K562 (cell line): ENCODE measurements at regions not wholly inside any gene's neighbourhood (a gene's known extent, or its start where the extent isn't known, plus 50 kb on each side); places are given as distances from the start of the nearest gene placed in this dataset.
A peak's percentile ranks its signal among the peaks of the same experiment; 100 is the strongest.

Experiments
- ATAC-seq: fragments of 200-7000 bp; cut with Tn5 transposase; 3 replicates; pipeline ENCODE4 v1.9.1; 2020; ENCODE audit warnings: moderate library complexity
- BruUV-seq: library from RNA; stranded (reverse); fragments of 400-500 nt; replicated peaks from 2 replicates; lab custom pipeline; 2021; lab: Mats Ljungman, UMichigan
- CTCF ChIA-PET: fragments of 300-600 bp; formaldehyde crosslinking; extraction: SDS; loops from one replicate; lab custom pipeline; 2021; ENCODE audit warnings: low intra/inter-chr PET ratio; lab: Yijun Ruan, JAX
- POLR2A ChIA-PET: fragments of 300-600, 350-650 bp; sonication (Branson Sonifier 250); formaldehyde crosslinking; extraction: SDS; loops from one replicate; lab custom pipeline; 2021; ENCODE audit warnings: antibody characterized with exemption, inconsistent platforms; lab: Yijun Ruan, JAX
- DNase-seq, 4 experiments: peaks; one replicate each; pipeline versions ENCODE4 v3.0.0 to v3.0.0-alpha.2; 2011 to 2018; ENCODE audit warnings: low spot score in 3 of 4, mixed read lengths in 3 of 4; ENCODE audit errors: extremely low read depth in 1 of 4
- FAIRE-seq: peaks from 2 replicates; lab custom pipeline; 2011; peaks lifted over from hg19 to GRCh38; lab: Jason Lieb, UNC
- H2AFZ ChIP-seq: 2 replicates; pipeline ENCODE4 v1.6.0; 2011; ENCODE audit warnings: low read depth, low read length, control low read depth, inconsistent platforms
- H3K27ac ChIP-seq: fragments of 200-600 bp; 3 replicates; pipeline ENCODE4 v1.8.0; 2011; ENCODE audit warnings: low read depth, mild to moderate bottlenecking, control low read depth, inconsistent platforms, low read length, moderate library complexity, mixed read lengths; ENCODE audit errors: extremely low read depth
- H3K27me3 ChIP-seq, 2 experiments: fragments of 300-600 bp in 1 of 2; 2 replicates in 1 of 2; 3 replicates in 1 of 2; pipeline versions ENCODE4 v1.6.0 to v1.8.0; 2011; ENCODE audit warnings: inconsistent platforms in 2 of 2, low read length in 2 of 2, mild to moderate bottlenecking in 1 of 2, mixed read lengths in 1 of 2, moderate library complexity in 1 of 2; ENCODE audit not compliant: control insufficient read depth in 2 of 2, insufficient read depth in 2 of 2
- H3K36me3 ChIP-seq: fragments of 300-600 bp; 3 replicates; pipeline ENCODE4 v1.8.0; 2011; ENCODE audit warnings: mild to moderate bottlenecking, low read length, inconsistent platforms; ENCODE audit not compliant: control insufficient read depth, insufficient read depth
- H3K4me1 ChIP-seq, 2 experiments: fragments of 200-600 bp in 1 of 2; replicated peaks in 1 of 2; 2 replicates in 1 of 2; 3 replicates in 1 of 2; pipeline versions ENCODE4 v1.5.1 to v1.8.0; 2011; ENCODE audit warnings: inconsistent platforms in 2 of 2, low read length in 2 of 2, mild to moderate bottlenecking in 1 of 2, mixed read lengths in 1 of 2, moderate library complexity in 1 of 2; ENCODE audit not compliant: control insufficient read depth in 2 of 2, insufficient read depth in 2 of 2
- H3K4me2 ChIP-seq: 2 replicates; pipeline ENCODE4 v1.6.1; 2011; ENCODE audit warnings: low read length, control low read depth, inconsistent platforms, mixed read lengths; ENCODE audit not compliant: insufficient read depth
- H3K4me3 ChIP-seq: fragments of 200-600 bp; sonication (generic), shearing (Covaris generic); 2 replicates; pipeline ENCODE4 v1.5.1; 2016; ENCODE audit warnings: control low read depth, inconsistent platforms
- H3K79me2 ChIP-seq: fragments of 200-600 bp; 3 replicates; pipeline ENCODE4 v1.8.0; 2011; ENCODE audit warnings: low read length, inconsistent platforms; ENCODE audit not compliant: control insufficient read depth, insufficient read depth
- H3K9ac ChIP-seq, 2 experiments: 2 replicates each; pipeline versions ENCODE4 v1.6.0 to v1.6.1; 2011; ENCODE audit warnings: low read depth in 2 of 2, low read length in 2 of 2, control low read depth in 1 of 2, inconsistent platforms in 1 of 2, mild to moderate bottlenecking in 1 of 2, mixed read lengths in 1 of 2; ENCODE audit not compliant: insufficient read depth in 1 of 2
- H3K9me1 ChIP-seq: one replicate; pipeline ENCODE4 v1.6.0; 2011; ENCODE audit warnings: inconsistent platforms, mild to moderate bottlenecking, low read length, moderate library complexity; ENCODE audit not compliant: control insufficient read depth, insufficient read depth
- H3K9me3 ChIP-seq: replicated peaks from 2 replicates; pipeline ENCODE4 v1.5.1; 2011; ENCODE audit warnings: low read depth, low read length, inconsistent platforms; ENCODE audit not compliant: control insufficient read depth, insufficient read depth
- H4K20me1 ChIP-seq: replicated peaks from 2 replicates; pipeline ENCODE4 v1.6.1; 2011; ENCODE audit warnings: low read length, inconsistent platforms, mixed read lengths; ENCODE audit not compliant: control insufficient read depth, insufficient read depth
- BHLHE40 ChIP-seq: IDR thresholded peaks from 2 replicates; pipeline ENCODE4 v1.6.1; 2011; ENCODE audit warnings: low read length, improper control_type of control experiment
- C11orf30 ChIP-seq: fragments of 450-650 bp; IDR thresholded peaks from 2 replicates; pipeline ENCODE4 v1.6.1; 2016; ENCODE audit warnings: low read depth, mild to moderate bottlenecking
- MAFG ChIP-seq: fragments of 450-650 bp; conservative IDR thresholded peaks from 2 replicates; pipeline ENCODE4 v1.6.1; 2016; ENCODE audit warnings: missing genetic modification characterization, missing compliant biosample characterization
- TCFL5 ChIP-seq: fragments of 250-450 bp; sonication (Bioruptor Pico); conservative IDR thresholded peaks from 2 replicates; pipeline ENCODE4 v1.6.1; 2021; ENCODE audit warnings: mild to moderate bottlenecking, moderate library complexity, matching md5 sums
- TEAD1 ChIP-seq, 2 experiments: fragments of 450-650 bp in 1 of 2; sonication (generic) in 1 of 2; formaldehyde crosslinking; IDR thresholded peaks; 2 replicates each; pipeline versions ENCODE4 v1.4.0 to v1.8.0; 2020 to 2022; ENCODE audit warnings: mild to moderate bottlenecking in 2 of 2, missing genetic modification reagents in 1 of 2
- ZNF316 ChIP-seq: fragments of 450-650 bp; IDR thresholded peaks from 2 replicates; pipeline ENCODE4 v1.6.1; 2016
- WGBS: fragments of 100-300 bp; shearing (Covaris generic); methylation state at CpG from one replicate; pipeline ENCODE4 v1.1.6; 2016; ENCODE audit warnings: low coverage, mixed read lengths; ENCODE audit not compliant: insufficient coverage; ENCODE audit errors: missing lambda C conversion rate; 5-methylcytosine and 5-hydroxymethylcytosine counted together
- in situ Hi-C: fragments of 300-500 bp; cut with MboI; formaldehyde crosslinking; loops from 4 replicates; pipeline ENCODE4 v1.15.0; 2018; ENCODE audit warnings: inconsistent platforms, mixed read lengths
- intact Hi-C: fragments of 100-400 bp; cut with micrococcal nuclease; formaldehyde crosslinking; loops from 2 replicates; pipeline ENCODE4 v1.14.2; 2022
- TF ChIP-seq, protein P1 (sequence below): sonication (generic); formaldehyde crosslinking; IDR thresholded peaks from 2 replicates; pipeline ENCODE4 v1.5.0; 2020; ENCODE audit warnings: missing genetic modification reagents

- in situ Hi-C loops = loop anchor here (10.0 kb wide), 1 partner anchor 330 kb away; no protein-coding TSS in a partner anchor
- no peak overlapping the region for H3K9ac ChIP-seq
Measured at GRCh38 chr1:169024800-169025271, 81.7 kb upstream of the ATP1B1 start.

DNA sequence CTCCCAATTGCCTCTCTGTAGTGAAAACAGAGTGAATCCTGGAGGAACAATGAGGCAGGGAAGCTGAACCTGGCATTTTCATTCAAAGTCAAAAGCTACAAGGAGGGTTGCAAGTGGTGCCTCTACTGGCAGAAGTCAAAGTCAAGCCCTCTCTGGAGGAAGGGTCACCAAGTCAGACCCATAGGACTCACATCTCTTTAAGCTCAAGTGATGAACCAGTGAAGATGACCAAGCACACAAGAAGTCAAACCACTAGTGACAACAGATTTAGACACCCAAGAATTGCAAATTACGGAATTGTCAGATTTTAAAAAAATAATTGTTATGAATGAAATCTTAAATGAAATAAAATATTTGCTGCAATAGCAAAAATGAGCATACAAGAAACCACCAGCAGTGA is 81.1 kb upstream of the ATP1B1 start:
- no peaks in the 10 kb centered on the region for H4K20me1 ChIP-seq
- H2AFZ ChIP-seq = no peak overlapping the region
- 0% methylated on average over 1 of the region's 1 CpG for WGBS
- H3K27me3 ChIP-seq = 0 out of 5 replicates have a peak, but pooled peaks cover 0 to 2% of the 10 kb centered on the region in 2 experiments
- BruUV-seq = no TSS peak
- no peak overlapping the region for H3K4me3 ChIP-seq
- POLR2A ChIA-PET = interaction anchor here (0.8 to 1.6 kb wide), 2 partner anchors 17 to 498 kb away, joined by 3 read pairs; no protein-coding TSS in a partner anchor
- intact Hi-C loops (no loop called here), in situ Hi-C loops (loop anchor here (10.0 kb wide), 1 partner anchor 329 kb away; no protein-coding TSS in a partner anchor)
- H3K4me1 ChIP-seq = peaks cover 0 to 5% of the 10 kb centered on the region in 2 experiments; a peak in 2 of 5 replicates
- DNase-seq = no peak
- H3K36me3 ChIP-seq = no peaks in the 10 kb centered on the region
- no peak for ATAC-seq
- TF ChIP-seq C11orf30 (peak; percentile 17; the same call in 1 of the 2 replicates), ZNF316 (peak; percentile 51; the same call in 1 of the 2 replicates), MAFG (0 out of 2 replicates have a peak, but pooled peaks have one; percentile 5), TCFL5 (CRISPR knock-in tag) (no peak)
- TF ChIP-seq, protein P1, sequence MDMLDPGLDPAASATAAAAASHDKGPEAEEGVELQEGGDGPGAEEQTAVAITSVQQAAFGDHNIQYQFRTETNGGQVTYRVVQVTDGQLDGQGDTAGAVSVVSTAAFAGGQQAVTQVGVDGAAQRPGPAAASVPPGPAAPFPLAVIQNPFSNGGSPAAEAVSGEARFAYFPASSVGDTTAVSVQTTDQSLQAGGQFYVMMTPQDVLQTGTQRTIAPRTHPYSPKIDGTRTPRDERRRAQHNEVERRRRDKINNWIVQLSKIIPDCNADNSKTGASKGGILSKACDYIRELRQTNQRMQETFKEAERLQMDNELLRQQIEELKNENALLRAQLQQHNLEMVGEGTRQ (CRISPR knock-in tag) = no peak
- CTCF ChIA-PET = no interaction called here
- no peaks in the 10 kb centered on the region for H3K9me3 ChIP-seq
- H3K79me2 ChIP-seq = no peaks in the 10 kb centered on the region
- FAIRE-seq = no peak
- no peak overlapping the region for H3K4me2 ChIP-seq
- H3K9me1 ChIP-seq = no peaks in the 10 kb centered on the region
- no peak overlapping the region for H3K27ac ChIP-seq
- no peak overlapping the region for H3K9ac ChIP-seq

More at GRCh38 chr1:169024800-169025271, 81.7 kb upstream of the ATP1B1 start:
- FAIRE-seq (no peak), DNase-seq (no peak), ATAC-seq (no peak)
- Histone ChIP-seq H3K4me1 (peaks cover 0 to 5% of the 10 kb centered on the region in 2 experiments; a peak in 2 of 5 replicates), H3K9me1 (no peaks in the 10 kb centered on the region), H3K27me3 (0 out of 5 replicates have a peak, but pooled peaks cover 0 to 2% of the 10 kb centered on the region in 2 experiments), H3K4me3 (no peak overlapping the region), H3K27ac (no peak overlapping the region), H3K4me2 (no peak overlapping the region), H3K36me3 (no peaks in the 10 kb centered on the region), H2AFZ (no peak overlapping the region), H3K79me2 (no peaks in the 10 kb centered on the region), H4K20me1 (no peaks in the 10 kb centered on the region), H3K9me3 (no peaks in the 10 kb centered on the region)
- CTCF ChIA-PET = no interaction called here
- intact Hi-C loops = no loop called here
- TF ChIP-seq BHLHE40 (no peak), TEAD1 (CRISPR knock-in tag; IDR thresholded peaks at IDR 0.05) (0 out of 4 replicates have a peak, but pooled peaks of 1 of the 2 experiments have one; percentile 11)
- POLR2A ChIA-PET = interaction anchor here (0.8 to 1.6 kb wide), 2 partner anchors 16 to 499 kb away, joined by 3 read pairs; no protein-coding TSS in a partner anchor
- WGBS = 0% methylated on average over 1 of the region's 1 CpG
- no TSS peak for BruUV-seq
